Brain microvascular endothelial cell (primary cell): ENCODE measurements at regions not wholly inside any gene's neighbourhood (a gene's known extent, or its start where the extent isn't known, plus 50 kb on each side); places are given as distances from the start of the nearest gene placed in this dataset.

Experiments used
- DNase-seq: peaks from one replicate; pipeline ENCODE4 v3.0.0-alpha.2; 2020
- H3K27ac ChIP-seq: fragments of 250-450 bp; sonication (Bioruptor Pico); 2 replicates; pipeline ENCODE4 v1.5.1; 2020; ENCODE audit warnings: mild to moderate bottlenecking, moderate library complexity
- H3K27me3 ChIP-seq: fragments of 250-450 bp; sonication (Bioruptor Pico); replicated peaks from 2 replicates; pipeline ENCODE4 v1.5.1; 2020; ENCODE audit warnings: mild to moderate bottlenecking
- H3K36me3 ChIP-seq: fragments of 250-450 bp; sonication (Bioruptor Pico); replicated peaks from 2 replicates; pipeline ENCODE4 v1.5.1; 2020; ENCODE audit warnings: mild to moderate bottlenecking
- H3K4me3 ChIP-seq: 2 replicates; pipeline ENCODE4 v1.5.1; 2011; ENCODE audit warnings: low read depth, mild to moderate bottlenecking, control low read depth, low read length, moderate library complexity
- in situ Hi-C: cut with HindIII; loops from 2 replicates; pipeline ENCODE4 v1.10.0; 2017; ENCODE audit warnings: low sequenced_read_pairs, low pct_ligation_motif_present
- TF ChIP-seq, protein P1 (sequence below): IDR thresholded peaks from 2 replicates; pipeline ENCODE4 v1.5.1; 2011; ENCODE audit warnings: low read depth, mild to moderate bottlenecking, moderate library complexity, low read length, control low read depth, inconsistent platforms; ENCODE audit errors: missing control alignments

GRCh38 chr4:182163180-182163579 is 80.0 kb upstream of the TENM3 start:
- in situ Hi-C loops = no loop called here
- TF ChIP-seq, protein P1, sequence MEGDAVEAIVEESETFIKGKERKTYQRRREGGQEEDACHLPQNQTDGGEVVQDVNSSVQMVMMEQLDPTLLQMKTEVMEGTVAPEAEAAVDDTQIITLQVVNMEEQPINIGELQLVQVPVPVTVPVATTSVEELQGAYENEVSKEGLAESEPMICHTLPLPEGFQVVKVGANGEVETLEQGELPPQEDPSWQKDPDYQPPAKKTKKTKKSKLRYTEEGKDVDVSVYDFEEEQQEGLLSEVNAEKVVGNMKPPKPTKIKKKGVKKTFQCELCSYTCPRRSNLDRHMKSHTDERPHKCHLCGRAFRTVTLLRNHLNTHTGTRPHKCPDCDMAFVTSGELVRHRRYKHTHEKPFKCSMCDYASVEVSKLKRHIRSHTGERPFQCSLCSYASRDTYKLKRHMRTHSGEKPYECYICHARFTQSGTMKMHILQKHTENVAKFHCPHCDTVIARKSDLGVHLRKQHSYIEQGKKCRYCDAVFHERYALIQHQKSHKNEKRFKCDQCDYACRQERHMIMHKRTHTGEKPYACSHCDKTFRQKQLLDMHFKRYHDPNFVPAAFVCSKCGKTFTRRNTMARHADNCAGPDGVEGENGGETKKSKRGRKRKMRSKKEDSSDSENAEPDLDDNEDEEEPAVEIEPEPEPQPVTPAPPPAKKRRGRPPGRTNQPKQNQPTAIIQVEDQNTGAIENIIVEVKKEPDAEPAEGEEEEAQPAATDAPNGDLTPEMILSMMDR = no peak
- Histone ChIP-seq H3K27ac (no peak overlapping the region), H3K36me3 (no peaks in the 10 kb centered on the region), H3K4me3 (no peak overlapping the region), H3K27me3 (no peaks in the 10 kb centered on the region)
- DNase-seq = no peak

DNA sequence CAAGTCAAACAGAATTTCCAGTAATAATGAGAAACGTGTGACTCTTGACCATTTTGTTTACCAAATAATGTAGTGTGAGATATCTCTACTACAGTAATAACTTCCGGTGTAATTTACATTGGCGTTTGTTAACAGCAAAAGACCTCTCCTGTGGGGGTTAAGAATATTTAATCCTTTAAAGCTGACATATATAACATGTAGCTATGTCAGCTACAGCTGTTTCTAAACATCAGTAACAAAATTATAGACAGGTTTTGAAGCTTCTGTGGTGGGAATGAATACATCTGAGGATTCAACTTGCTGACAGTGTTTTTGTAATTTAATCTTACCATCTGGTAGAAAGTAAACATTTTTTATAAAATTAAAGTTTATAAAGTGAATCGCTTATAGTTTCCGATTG is 73.6 kb upstream of the TENM3 start:
- in situ Hi-C loops = no loop called here
- no peaks in the 10 kb centered on the region for H3K36me3 ChIP-seq
- H3K27ac ChIP-seq = no peak overlapping the region
- TF ChIP-seq, protein P1 = no peak
- DNase-seq = no peak
- H3K4me3 ChIP-seq = no peak overlapping the region
- no peaks in the 10 kb centered on the region for H3K27me3 ChIP-seq

GRCh38 chr4:182169987-182170386 is 73.2 kb upstream of the TENM3 start:
- DNase-seq = no peak
- TF ChIP-seq, protein P1 = no peak
- in situ Hi-C loops = no loop called here
- Histone ChIP-seq H3K4me3 (no peak overlapping the region), H3K27me3 (no peaks in the 10 kb centered on the region), H3K36me3 (no peaks in the 10 kb centered on the region), H3K27ac (no peak overlapping the region)

- in situ Hi-C loops = no loop called here
- Histone ChIP-seq H3K4me3 (no peak overlapping the region), H3K27ac (no peak overlapping the region), H3K27me3 (no peaks in the 10 kb centered on the region), H3K36me3 (no peaks in the 10 kb centered on the region)
- TF ChIP-seq, protein P1 = no peak
- DNase-seq = no peak
Observed at GRCh38 chr4:182170417-182170935, 72.7 kb upstream of the TENM3 start.

DNA sequence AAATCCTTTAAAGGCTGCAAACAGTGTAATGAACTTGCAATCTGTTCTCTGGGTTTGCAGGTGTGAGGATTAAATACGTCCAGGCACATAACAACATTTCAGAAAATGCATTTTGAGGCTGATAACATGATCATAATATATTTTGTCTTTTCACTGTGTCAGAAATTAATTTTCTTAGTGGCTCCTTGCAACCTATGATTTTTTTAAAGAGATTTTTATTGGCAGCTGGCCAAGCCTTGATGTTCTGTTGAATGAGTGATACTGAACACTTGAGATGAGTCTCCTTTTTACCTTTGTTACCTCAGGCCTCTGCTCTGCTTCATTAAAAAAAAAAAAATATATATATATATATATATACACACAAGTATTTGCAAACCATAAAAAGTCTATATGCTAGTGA is 68.2 kb upstream of the TENM3 start:
- Histone ChIP-seq H3K36me3 (no peaks in the 10 kb centered on the region), H3K4me3 (no peak overlapping the region), H3K27me3 (no peaks in the 10 kb centered on the region), H3K27ac (no peak overlapping the region)
- TF ChIP-seq, protein P1 = no peak
- in situ Hi-C loops = no loop called here
- no peak for DNase-seq

- DNase-seq = no peak
- no peak overlapping the region for H3K27ac ChIP-seq
- H3K36me3 ChIP-seq = no peaks in the 10 kb centered on the region
- in situ Hi-C loops = no loop called here
- H3K4me3 ChIP-seq = no peak overlapping the region
- no peaks in the 10 kb centered on the region for H3K27me3 ChIP-seq
- TF ChIP-seq, protein P1 = no peak
Observed at GRCh38 chr4:182175788-182176519, 67.2 kb upstream of the TENM3 start.
